ENCODE measurements at regions not wholly inside any gene's neighbourhood (a gene's known extent, or its start where the extent isn't known, plus 50 kb on each side); places are given as distances from the start of the nearest gene placed in this dataset.
"Not testable (repeated sequence)": the region's sequence is repeated elsewhere in the genome, so short reads cannot be mapped to it uniquely, and the experiment has no call there.

- TF ChIP-seq, protein P1, sequence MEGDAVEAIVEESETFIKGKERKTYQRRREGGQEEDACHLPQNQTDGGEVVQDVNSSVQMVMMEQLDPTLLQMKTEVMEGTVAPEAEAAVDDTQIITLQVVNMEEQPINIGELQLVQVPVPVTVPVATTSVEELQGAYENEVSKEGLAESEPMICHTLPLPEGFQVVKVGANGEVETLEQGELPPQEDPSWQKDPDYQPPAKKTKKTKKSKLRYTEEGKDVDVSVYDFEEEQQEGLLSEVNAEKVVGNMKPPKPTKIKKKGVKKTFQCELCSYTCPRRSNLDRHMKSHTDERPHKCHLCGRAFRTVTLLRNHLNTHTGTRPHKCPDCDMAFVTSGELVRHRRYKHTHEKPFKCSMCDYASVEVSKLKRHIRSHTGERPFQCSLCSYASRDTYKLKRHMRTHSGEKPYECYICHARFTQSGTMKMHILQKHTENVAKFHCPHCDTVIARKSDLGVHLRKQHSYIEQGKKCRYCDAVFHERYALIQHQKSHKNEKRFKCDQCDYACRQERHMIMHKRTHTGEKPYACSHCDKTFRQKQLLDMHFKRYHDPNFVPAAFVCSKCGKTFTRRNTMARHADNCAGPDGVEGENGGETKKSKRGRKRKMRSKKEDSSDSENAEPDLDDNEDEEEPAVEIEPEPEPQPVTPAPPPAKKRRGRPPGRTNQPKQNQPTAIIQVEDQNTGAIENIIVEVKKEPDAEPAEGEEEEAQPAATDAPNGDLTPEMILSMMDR (IDR thresholded peaks at IDR 0.05; ENCODE audit: low read depth, low read length), result no peak
- in situ Hi-C loops (cut with HindIII; ENCODE audit: low sequenced_read_pairs), result no loop called here
- no peak overlapping the region for H3K4me3 ChIP-seq (ENCODE audit: low read depth, low read length)
- DNase-seq (ENCODE audit: low read depth, low spot score), result no peak
These were observed 174.2 kb upstream of the SLC38A2 start for GRCh38 chr12:46546634-46547273.

GRCh38 chr12:46543378-46543795, 170.8 kb upstream of the SLC38A2 start:
- DNase-seq (ENCODE audit: low read depth, low spot score); H3K4me3 ChIP-seq (ENCODE audit: low read depth, low read length); in situ Hi-C loops (cut with HindIII; ENCODE audit: low sequenced_read_pairs): not testable (repeated sequence)

GRCh38 chr12:46538976-46539375, 166.4 kb upstream of the SLC38A2 start:
- in situ Hi-C loops (cut with HindIII; ENCODE audit: low sequenced_read_pairs), result no loop called here
- no peak for DNase-seq (ENCODE audit: low read depth, low spot score)
- H3K4me3 ChIP-seq (ENCODE audit: low read depth, low read length), result no peak overlapping the region
- TF ChIP-seq, protein P1 (IDR thresholded peaks at IDR 0.05; ENCODE audit: low read depth, low read length), result no peak

- in situ Hi-C loops (cut with HindIII; ENCODE audit: low sequenced_read_pairs), result no loop called here
- TF ChIP-seq, protein P1 (IDR thresholded peaks at IDR 0.05; ENCODE audit: low read depth, low read length), result no peak
- no peak overlapping the region for H3K4me3 ChIP-seq (ENCODE audit: low read depth, low read length)
- no peak for DNase-seq (ENCODE audit: low read depth, low spot score)
These were observed 164.9 kb upstream of the SLC38A2 start for GRCh38 chr12:46537387-46537955.

DNA sequence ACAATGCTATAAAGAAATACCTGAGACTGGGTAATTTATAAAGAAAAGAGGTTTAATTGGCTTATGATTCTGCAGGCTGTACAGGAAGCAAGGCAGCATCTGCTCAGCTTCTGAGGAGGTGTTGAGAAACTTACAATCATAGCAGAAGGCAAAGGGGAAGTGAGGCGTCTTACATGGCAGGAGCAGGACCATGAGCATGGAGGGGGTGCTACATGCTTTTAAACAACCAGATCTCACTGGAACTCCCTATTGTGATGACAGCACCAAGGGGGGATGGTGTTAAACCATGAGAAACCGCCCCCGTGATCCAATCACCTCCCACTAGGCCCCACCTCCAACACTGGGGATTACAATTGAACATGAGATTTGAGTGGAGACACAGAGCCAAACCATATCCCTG, 163.7 kb upstream of the SLC38A2 start:
- DNase-seq (ENCODE audit: low read depth, low spot score); H3K4me3 ChIP-seq (ENCODE audit: low read depth, low read length); in situ Hi-C loops (cut with HindIII; ENCODE audit: low sequenced_read_pairs): not testable (repeated sequence)

- DNase-seq (ENCODE audit: low read depth, low spot score), result no peak
- in situ Hi-C loops (cut with HindIII; ENCODE audit: low sequenced_read_pairs), result no loop called here
These were observed 163.3 kb upstream of the SLC38A2 start for GRCh38 chr12:46535907-46536306.

DNA sequence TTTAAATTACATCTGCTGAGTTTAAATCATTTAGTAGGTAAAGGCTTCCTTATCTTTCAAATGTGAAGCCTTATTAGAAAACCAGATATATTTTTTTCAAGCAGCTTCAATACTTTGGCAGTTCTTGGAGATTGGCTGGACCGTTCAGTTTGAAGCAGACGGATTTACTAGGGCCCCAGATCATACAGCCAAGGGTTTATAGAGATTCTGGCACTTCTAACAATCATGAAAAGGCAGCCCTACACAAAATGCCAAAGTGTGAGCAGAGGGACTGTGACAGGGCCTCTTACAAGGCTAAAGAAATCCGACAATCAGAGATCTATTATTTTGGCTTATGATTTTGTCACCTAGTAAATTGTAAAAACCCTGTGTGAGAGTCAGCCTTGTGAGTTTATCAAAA, 162.8 kb upstream of the SLC38A2 start:
- TF ChIP-seq, protein P1 (IDR thresholded peaks at IDR 0.05; ENCODE audit: low read depth, low read length), result no peak
- no peak overlapping the region for H3K4me3 ChIP-seq (ENCODE audit: low read depth, low read length)
- in situ Hi-C loops (cut with HindIII; ENCODE audit: low sequenced_read_pairs), result no loop called here
- DNase-seq (ENCODE audit: low read depth, low spot score), result no peak

More at GRCh38 chr12:46535907-46536306, 163.3 kb upstream of the SLC38A2 start:
- no peak overlapping the region for H3K4me3 ChIP-seq (ENCODE audit: low read depth, low read length)
- TF ChIP-seq, protein P1 (IDR thresholded peaks at IDR 0.05; ENCODE audit: low read depth, low read length), result no peak

Data from astrocyte of the spinal cord (primary cell).